Activated B cell treated with CpG ODN at 0.5 μM for 24 hours (primary cell): ENCODE measurements at regions not wholly inside any gene's neighbourhood (a gene's known extent, or its start where the extent isn't known, plus 50 kb on each side); places are given as distances from the start of the nearest gene placed in this dataset.

Experiments
- ATAC-seq: fragments of 200-7000 bp; cut with Tn5 transposase; one replicate; pipeline ENCODE4 v1.10.0; 2021; ENCODE audit warnings: low read depth, mild to moderate bottlenecking, moderate library complexity
- CTCF ChIA-PET: fragments of 350-600 bp; sonication (Branson Sonifier 250); formaldehyde crosslinking; loops from one replicate; lab custom pipeline; 2021; ENCODE audit warnings: antibody characterized with exemption; lab: Charles Lee
- POLR2A ChIA-PET: fragments of 350-600 bp; sonication (Branson Sonifier 250); formaldehyde crosslinking; loops from one replicate; lab custom pipeline; 2021; ENCODE audit warnings: antibody characterized with exemption; lab: Charles Lee
- DNase-seq: peaks from one replicate; pipeline ENCODE4 v3.0.0; 2022
- H3K27ac Mint-ChIP-seq: one replicate; pipeline ENCODE4 v1.8.0; 2020; ENCODE audit warnings: mixed read lengths
- H3K27me3 Mint-ChIP-seq: one replicate; pipeline ENCODE4 v1.8.0; 2021; ENCODE audit warnings: mixed read lengths
- H3K36me3 Mint-ChIP-seq: one replicate; pipeline ENCODE4 v1.8.0; 2021; ENCODE audit warnings: low read depth, mixed read lengths
- H3K4me1 Mint-ChIP-seq: one replicate; pipeline ENCODE4 v1.8.0; 2021; ENCODE audit warnings: mixed read lengths
- H3K4me3 Mint-ChIP-seq: one replicate; pipeline ENCODE4 v1.8.0; 2020; ENCODE audit warnings: mild to moderate bottlenecking, mixed read lengths
- H3K9me3 Mint-ChIP-seq: one replicate; pipeline ENCODE4 v1.8.0; 2020; ENCODE audit warnings: mixed read lengths
- intact Hi-C: fragments of 100-400 bp; cut with micrococcal nuclease; formaldehyde crosslinking; loops from one replicate; pipeline ENCODE4 v1.15.1; 2024
- TF ChIP-seq, protein P1 (sequence below): fragments of 200-600 bp; IDR thresholded peaks from one replicate; pipeline ENCODE4 v1.8.0; 2022; ENCODE audit warnings: antibody characterized with exemption, mild to moderate bottlenecking

GRCh38 chr2:9092383-9093282, 89.1 kb upstream of the MBOAT2 start:
- TF ChIP-seq, protein P1, sequence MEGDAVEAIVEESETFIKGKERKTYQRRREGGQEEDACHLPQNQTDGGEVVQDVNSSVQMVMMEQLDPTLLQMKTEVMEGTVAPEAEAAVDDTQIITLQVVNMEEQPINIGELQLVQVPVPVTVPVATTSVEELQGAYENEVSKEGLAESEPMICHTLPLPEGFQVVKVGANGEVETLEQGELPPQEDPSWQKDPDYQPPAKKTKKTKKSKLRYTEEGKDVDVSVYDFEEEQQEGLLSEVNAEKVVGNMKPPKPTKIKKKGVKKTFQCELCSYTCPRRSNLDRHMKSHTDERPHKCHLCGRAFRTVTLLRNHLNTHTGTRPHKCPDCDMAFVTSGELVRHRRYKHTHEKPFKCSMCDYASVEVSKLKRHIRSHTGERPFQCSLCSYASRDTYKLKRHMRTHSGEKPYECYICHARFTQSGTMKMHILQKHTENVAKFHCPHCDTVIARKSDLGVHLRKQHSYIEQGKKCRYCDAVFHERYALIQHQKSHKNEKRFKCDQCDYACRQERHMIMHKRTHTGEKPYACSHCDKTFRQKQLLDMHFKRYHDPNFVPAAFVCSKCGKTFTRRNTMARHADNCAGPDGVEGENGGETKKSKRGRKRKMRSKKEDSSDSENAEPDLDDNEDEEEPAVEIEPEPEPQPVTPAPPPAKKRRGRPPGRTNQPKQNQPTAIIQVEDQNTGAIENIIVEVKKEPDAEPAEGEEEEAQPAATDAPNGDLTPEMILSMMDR, result no peak
- intact Hi-C loops, result no loop called here

GRCh38 chr2:9091811-9092210, 88.3 kb upstream of the MBOAT2 start:
- H3K27ac Mint-ChIP-seq, result no peak overlapping the region
- TF ChIP-seq, protein P1, result no peak
- CTCF ChIA-PET, result no interaction called here

More at GRCh38 chr2:9092383-9093282, 89.1 kb upstream of the MBOAT2 start:
- no peaks in the 10 kb centered on the region for H3K9me3 Mint-ChIP-seq
- peaks cover 5% of the 10 kb centered on the region for H3K4me1 Mint-ChIP-seq
- H3K27me3 Mint-ChIP-seq, result peaks cover 27% of the 10 kb centered on the region
- H3K27ac Mint-ChIP-seq, result no peak overlapping the region
- no peaks in the 10 kb centered on the region for H3K36me3 Mint-ChIP-seq
- DNase-seq (no peak), ATAC-seq (peak; percentile 31)
- ChIA-PET CTCF (no interaction called here), POLR2A (no interaction called here)
- no peak overlapping the region for H3K4me3 Mint-ChIP-seq

DNA sequence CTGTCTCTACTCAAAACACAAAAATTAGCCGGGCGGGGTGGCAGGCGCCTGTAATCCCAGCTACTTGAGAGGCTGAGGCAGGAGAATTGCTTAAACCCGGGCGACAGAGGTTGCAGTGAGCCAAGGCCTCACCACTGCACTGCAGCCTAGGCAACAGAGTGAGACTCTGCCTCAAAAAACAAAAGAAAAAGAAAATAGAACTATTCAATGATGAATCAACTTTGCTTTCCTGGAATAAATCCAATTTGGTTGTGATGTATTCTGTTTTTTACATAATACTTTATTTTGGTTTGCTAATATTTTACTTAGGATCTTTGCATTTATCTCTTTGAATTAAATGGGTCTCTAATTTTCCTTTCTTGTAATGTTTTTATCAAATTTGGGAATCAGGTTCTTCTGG, 86.3 kb upstream of the MBOAT2 start:
- TF ChIP-seq, protein P1, result no peak
- Mint-ChIP-seq H3K9me3 (no peaks in the 10 kb centered on the region), H3K4me1 (peaks cover 5% of the 10 kb centered on the region), H3K27me3 (peaks cover 28% of the 10 kb centered on the region), H3K36me3 (no peaks in the 10 kb centered on the region), H3K27ac (no peak overlapping the region), H3K4me3 (no peak overlapping the region)
- ATAC-seq (no peak), DNase-seq (no peak)
- intact Hi-C loops, result no loop called here
- ChIA-PET CTCF (no interaction called here), POLR2A (no interaction called here)

More at GRCh38 chr2:9091811-9092210, 88.3 kb upstream of the MBOAT2 start:
- DNase-seq (no peak), ATAC-seq (no peak)
- POLR2A ChIA-PET, result no interaction called here
- Mint-ChIP-seq H3K4me1 (peaks cover 5% of the 10 kb centered on the region), H3K4me3 (no peak overlapping the region), H3K9me3 (no peaks in the 10 kb centered on the region), H3K36me3 (no peaks in the 10 kb centered on the region), H3K27me3 (peaks cover 28% of the 10 kb centered on the region)
- intact Hi-C loops, result no loop called here

DNA sequence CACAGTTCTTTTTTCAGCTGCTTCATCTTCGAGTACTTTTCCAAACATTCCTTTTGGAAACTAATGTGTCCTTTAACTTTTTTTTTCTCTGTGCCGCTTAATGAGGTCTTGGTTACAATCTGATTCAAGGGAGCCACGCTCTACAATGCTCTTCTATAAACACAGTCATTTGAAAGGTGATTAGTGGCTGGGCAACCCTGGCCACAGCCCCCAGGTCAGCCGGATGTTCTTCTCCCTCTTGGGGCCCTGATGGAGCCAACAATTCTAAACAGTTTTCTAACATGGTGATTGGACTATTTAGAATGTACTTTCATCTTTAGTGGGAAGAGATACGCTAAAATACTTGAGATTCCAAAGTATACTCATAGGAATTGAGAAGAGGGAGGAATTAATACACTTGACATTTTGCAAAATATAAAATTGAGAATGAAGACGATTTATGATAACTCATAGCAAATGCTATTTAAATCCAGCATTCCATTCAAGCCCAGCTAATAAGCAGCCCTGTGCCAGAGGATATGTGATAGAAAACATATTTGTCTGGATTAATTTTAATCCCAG, 83.7 kb upstream of the MBOAT2 start:
- H3K27ac Mint-ChIP-seq, result no peak overlapping the region
- TF ChIP-seq, protein P1, result no peak
- H3K36me3 Mint-ChIP-seq, result no peaks in the 10 kb centered on the region
- peaks cover 8% of the 10 kb centered on the region for H3K27me3 Mint-ChIP-seq
- DNase-seq, result no peak
- POLR2A ChIA-PET, result no interaction called here
- H3K4me3 Mint-ChIP-seq, result no peak overlapping the region
- ATAC-seq, result no peak
- intact Hi-C loops, result no loop called here
- CTCF ChIA-PET, result no interaction called here
- H3K9me3 Mint-ChIP-seq, result peaks cover 2% of the 10 kb centered on the region
- peaks cover 2% of the 10 kb centered on the region for H3K4me1 Mint-ChIP-seq

GRCh38 chr2:9086465-9086864, 83.0 kb upstream of the MBOAT2 start:
- CTCF ChIA-PET, result no interaction called here
- Mint-ChIP-seq H3K27me3 (peaks cover 5% of the 10 kb centered on the region), H3K9me3 (peaks cover 6% of the 10 kb centered on the region), H3K4me1 (no peaks in the 10 kb centered on the region), H3K4me3 (no peak overlapping the region), H3K27ac (no peak overlapping the region), H3K36me3 (no peaks in the 10 kb centered on the region)
- ATAC-seq (no peak), DNase-seq (no peak)
- intact Hi-C loops, result no loop called here
- TF ChIP-seq, protein P1, result no peak
- POLR2A ChIA-PET, result no interaction called here
